ENCODE measurements at regions not wholly inside any gene's neighbourhood (a gene's known extent, or its start where the extent isn't known, plus 50 kb on each side); places are given as distances from the start of the nearest gene placed in this dataset.

DNA sequence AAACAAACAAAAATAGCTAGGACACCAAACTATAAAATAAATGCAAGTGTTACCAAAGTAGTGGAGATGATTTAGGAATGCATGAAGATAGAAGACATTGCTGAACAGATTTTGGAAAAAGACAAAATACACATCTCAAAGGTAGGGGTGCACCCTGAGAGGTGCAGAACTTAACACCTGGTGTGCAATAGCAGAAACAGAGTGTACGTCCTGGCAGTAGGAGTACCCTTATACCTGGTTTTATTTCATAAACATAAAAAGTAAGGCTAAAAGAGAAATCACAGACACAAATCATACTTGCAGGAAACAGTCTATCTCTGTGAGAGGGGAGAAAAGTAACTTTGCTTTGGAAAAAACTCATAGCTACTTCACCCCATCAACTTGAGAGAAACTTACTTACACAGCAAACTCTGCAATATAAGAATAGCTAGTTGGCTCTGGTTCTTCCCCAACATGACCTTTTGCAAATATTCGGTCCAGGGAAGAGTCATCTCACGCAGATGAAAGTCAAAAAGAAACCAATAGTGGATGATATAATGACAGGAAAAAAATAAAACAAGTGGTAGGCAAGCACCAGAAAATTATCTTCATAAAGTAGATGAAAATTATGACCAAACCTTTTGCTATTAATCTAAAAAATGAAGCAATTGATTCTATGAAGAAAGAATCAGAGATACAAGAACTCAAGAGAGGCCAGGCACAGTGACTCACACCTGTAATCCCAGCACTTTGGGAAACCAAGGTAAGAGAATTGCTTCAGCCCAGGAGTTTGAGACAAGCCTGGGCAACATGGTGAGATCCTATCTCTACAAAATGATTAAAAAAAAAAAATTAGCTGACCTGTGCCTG lies 108.9 kb upstream of the BNIP2 start (continued):
- TF ChIP-seq, protein P1, sequence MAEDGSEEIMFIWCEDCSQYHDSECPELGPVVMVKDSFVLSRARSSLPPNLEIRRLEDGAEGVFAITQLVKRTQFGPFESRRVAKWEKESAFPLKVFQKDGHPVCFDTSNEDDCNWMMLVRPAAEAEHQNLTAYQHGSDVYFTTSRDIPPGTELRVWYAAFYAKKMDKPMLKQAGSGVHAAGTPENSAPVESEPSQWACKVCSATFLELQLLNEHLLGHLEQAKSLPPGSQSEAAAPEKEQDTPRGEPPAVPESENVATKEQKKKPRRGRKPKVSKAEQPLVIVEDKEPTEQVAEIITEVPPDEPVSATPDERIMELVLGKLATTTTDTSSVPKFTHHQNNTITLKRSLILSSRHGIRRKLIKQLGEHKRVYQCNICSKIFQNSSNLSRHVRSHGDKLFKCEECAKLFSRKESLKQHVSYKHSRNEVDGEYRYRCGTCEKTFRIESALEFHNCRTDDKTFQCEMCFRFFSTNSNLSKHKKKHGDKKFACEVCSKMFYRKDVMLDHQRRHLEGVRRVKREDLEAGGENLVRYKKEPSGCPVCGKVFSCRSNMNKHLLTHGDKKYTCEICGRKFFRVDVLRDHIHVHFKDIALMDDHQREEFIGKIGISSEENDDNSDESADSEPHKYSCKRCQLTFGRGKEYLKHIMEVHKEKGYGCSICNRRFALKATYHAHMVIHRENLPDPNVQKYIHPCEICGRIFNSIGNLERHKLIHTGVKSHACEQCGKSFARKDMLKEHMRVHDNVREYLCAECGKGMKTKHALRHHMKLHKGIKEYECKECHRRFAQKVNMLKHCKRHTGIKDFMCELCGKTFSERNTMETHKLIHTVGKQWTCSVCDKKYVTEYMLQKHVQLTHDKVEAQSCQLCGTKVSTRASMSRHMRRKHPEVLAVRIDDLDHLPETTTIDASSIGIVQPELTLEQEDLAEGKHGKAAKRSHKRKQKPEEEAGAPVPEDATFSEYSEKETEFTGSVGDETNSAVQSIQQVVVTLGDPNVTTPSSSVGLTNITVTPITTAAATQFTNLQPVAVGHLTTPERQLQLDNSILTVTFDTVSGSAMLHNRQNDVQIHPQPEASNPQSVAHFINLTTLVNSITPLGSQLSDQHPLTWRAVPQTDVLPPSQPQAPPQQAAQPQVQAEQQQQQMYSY (CRISPR knock-in tag; IDR thresholded peaks at IDR 0.05): no peak
- TF ChIP-seq, protein P2, sequence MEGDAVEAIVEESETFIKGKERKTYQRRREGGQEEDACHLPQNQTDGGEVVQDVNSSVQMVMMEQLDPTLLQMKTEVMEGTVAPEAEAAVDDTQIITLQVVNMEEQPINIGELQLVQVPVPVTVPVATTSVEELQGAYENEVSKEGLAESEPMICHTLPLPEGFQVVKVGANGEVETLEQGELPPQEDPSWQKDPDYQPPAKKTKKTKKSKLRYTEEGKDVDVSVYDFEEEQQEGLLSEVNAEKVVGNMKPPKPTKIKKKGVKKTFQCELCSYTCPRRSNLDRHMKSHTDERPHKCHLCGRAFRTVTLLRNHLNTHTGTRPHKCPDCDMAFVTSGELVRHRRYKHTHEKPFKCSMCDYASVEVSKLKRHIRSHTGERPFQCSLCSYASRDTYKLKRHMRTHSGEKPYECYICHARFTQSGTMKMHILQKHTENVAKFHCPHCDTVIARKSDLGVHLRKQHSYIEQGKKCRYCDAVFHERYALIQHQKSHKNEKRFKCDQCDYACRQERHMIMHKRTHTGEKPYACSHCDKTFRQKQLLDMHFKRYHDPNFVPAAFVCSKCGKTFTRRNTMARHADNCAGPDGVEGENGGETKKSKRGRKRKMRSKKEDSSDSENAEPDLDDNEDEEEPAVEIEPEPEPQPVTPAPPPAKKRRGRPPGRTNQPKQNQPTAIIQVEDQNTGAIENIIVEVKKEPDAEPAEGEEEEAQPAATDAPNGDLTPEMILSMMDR (IDR thresholded peaks at IDR 0.05): no peak

DNA sequence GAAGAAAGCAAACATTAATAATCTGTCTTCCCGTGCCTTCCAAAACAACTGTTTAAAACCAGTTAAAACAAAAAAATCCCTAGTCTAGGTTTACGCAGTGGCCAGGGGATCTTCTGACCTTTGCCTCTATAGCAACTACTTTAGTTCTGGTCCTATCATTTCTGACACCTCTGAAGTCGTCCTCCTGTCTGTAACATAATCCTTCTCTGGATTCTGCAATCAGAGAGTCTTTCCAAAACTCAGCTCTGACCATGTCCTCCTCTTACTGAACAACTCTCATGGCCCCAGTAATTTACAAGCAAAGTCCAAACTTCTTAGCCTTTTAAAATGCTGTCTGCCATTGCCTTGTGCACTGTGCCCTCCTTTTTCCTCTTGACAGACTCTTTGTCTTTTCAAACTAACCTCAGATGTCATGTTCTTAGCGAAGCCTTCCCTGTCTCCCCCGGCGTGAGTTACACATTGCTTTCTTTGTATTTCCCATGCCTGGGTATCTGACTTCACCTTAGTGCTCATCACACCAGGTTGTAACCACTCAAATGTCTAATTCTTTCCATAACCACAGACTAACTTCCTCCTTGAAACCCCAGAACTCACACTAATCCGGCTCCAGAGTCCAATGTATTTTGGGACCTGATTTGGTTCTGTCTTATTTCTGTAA lies 105.2 kb upstream of the BNIP2 start:
- ChIA-PET CTCF (no interaction called here), POLR2A (no interaction called here)
- Mint-ChIP-seq H3K4me3 (no peak overlapping the region), H3K9me3 (peaks cover 5% of the 10 kb centered on the region), H3K27me3 (ENCODE audit: low read depth) (no peaks in the 10 kb centered on the region), H3K4me1 (peaks cover 6% of the 10 kb centered on the region; the same call in 1 of the 2 replicates), H3K27ac (no peak overlapping the region), H3K36me3 (no peaks in the 10 kb centered on the region)
- ATAC-seq (no peak), DNase-seq (ENCODE audit: low spot score) (no peak)
- TF ChIP-seq, protein P3, sequence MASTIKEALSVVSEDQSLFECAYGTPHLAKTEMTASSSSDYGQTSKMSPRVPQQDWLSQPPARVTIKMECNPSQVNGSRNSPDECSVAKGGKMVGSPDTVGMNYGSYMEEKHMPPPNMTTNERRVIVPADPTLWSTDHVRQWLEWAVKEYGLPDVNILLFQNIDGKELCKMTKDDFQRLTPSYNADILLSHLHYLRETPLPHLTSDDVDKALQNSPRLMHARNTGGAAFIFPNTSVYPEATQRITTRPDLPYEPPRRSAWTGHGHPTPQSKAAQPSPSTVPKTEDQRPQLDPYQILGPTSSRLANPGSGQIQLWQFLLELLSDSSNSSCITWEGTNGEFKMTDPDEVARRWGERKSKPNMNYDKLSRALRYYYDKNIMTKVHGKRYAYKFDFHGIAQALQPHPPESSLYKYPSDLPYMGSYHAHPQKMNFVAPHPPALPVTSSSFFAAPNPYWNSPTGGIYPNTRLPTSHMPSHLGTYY (CRISPR knock-in tag; IDR thresholded peaks at IDR 0.05): no peak
- no peak for TF ChIP-seq ZNF396 (CRISPR knock-in tag; IDR thresholded peaks at IDR 0.05; ENCODE audit: borderline replicate concordance)
- TF ChIP-seq PRRX2 (CRISPR knock-in tag; IDR thresholded peaks at IDR 0.05): no peak

DNA sequence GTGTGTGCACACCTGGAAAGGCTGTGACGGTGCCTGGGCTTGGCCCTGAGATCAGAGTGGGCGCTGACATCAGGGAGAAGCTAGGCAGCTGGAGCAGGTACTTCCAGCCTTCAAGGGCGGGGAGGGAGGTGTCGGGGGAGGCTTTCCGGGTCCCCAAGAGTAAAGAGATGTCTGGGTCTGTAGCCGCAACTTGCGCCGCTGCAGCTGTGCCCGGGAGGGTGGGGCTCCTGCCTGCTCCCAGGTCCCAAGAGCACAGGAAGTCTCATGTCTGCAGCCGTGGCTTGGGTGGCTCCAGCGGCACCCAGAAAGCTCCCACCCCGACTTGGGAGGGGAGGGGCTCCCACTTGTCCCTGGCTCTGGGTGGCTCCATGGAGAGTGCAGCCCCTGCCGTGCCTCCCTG lies 103.2 kb upstream of the BNIP2 start:
- Mint-ChIP-seq H3K36me3 (no peaks in the 10 kb centered on the region), H3K4me1 (peaks cover 6% of the 10 kb centered on the region; the same call in 1 of the 2 replicates), H3K27ac (no peak overlapping the region), H3K27me3 (ENCODE audit: low read depth) (no peaks in the 10 kb centered on the region), H3K4me3 (no peak overlapping the region), H3K9me3 (peaks cover 5% of the 10 kb centered on the region)
- ChIA-PET POLR2A (no interaction called here), CTCF (no interaction called here)
- DNase-seq (ENCODE audit: low spot score): no peak
- no peak for ATAC-seq
- TF ChIP-seq NR2C2 (CRISPR knock-in tag; IDR thresholded peaks at IDR 0.05) (no peak), TCF7 (CRISPR knock-in tag; IDR thresholded peaks at IDR 0.05; ENCODE audit: low read depth) (no peak), MXD4 (CRISPR knock-in tag; IDR thresholded peaks at IDR 0.05; ENCODE audit: borderline replicate concordance) (no peak), IRF2 (CRISPR knock-in tag; IDR thresholded peaks at IDR 0.05; ENCODE audit: borderline replicate concordance, low read depth) (no peak), NFYB (CRISPR knock-in tag; conservative IDR thresholded peaks at IDR 0.05; ENCODE audit: low read depth) (no peak), TEAD1 (CRISPR knock-in tag; IDR thresholded peaks at IDR 0.05) (no peak)
- TF ChIP-seq, protein P4, sequence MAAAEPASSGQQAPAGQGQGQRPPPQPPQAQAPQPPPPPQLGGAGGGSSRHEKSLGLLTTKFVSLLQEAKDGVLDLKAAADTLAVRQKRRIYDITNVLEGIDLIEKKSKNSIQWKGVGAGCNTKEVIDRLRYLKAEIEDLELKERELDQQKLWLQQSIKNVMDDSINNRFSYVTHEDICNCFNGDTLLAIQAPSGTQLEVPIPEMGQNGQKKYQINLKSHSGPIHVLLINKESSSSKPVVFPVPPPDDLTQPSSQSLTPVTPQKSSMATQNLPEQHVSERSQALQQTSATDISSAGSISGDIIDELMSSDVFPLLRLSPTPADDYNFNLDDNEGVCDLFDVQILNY (CRISPR knock-in tag; IDR thresholded peaks at IDR 0.05): no peak
- TF ChIP-seq, protein P5, sequence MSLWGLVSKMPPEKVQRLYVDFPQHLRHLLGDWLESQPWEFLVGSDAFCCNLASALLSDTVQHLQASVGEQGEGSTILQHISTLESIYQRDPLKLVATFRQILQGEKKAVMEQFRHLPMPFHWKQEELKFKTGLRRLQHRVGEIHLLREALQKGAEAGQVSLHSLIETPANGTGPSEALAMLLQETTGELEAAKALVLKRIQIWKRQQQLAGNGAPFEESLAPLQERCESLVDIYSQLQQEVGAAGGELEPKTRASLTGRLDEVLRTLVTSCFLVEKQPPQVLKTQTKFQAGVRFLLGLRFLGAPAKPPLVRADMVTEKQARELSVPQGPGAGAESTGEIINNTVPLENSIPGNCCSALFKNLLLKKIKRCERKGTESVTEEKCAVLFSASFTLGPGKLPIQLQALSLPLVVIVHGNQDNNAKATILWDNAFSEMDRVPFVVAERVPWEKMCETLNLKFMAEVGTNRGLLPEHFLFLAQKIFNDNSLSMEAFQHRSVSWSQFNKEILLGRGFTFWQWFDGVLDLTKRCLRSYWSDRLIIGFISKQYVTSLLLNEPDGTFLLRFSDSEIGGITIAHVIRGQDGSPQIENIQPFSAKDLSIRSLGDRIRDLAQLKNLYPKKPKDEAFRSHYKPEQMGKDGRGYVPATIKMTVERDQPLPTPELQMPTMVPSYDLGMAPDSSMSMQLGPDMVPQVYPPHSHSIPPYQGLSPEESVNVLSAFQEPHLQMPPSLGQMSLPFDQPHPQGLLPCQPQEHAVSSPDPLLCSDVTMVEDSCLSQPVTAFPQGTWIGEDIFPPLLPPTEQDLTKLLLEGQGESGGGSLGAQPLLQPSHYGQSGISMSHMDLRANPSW (CRISPR knock-in tag; conservative IDR thresholded peaks at IDR 0.05; ENCODE audit: low read depth): no peak

All from WTC11 (cell line).